Right kidney (tissue), 1 donor: ENCODE measurements at regions not wholly inside any gene's neighbourhood (a gene's known extent, or its start where the extent isn't known, plus 50 kb on each side); places are given as distances from the start of the nearest gene placed in this dataset.
"Not testable (repeated sequence)": the region's sequence is repeated elsewhere in the genome, so short reads cannot be mapped to it uniquely, and the experiment has no call there.

Source experiments
- DNase-seq: peaks from one replicate; pipeline ENCODE4 v3.0.0-alpha.2; 2016

GRCh38 chr1:245023222-245023621, 131.6 kb upstream of the KIF26B start:
- no peak for DNase-seq

- no peak for DNase-seq
Observed at GRCh38 chr1:245019910-245020486, 134.8 kb upstream of the KIF26B start.

GRCh38 chr1:245016700-245017099, 138.1 kb upstream of the KIF26B start:
- no peak for DNase-seq

GRCh38 chr1:245015031-245015430, 139.8 kb upstream of the KIF26B start:
- no peak for DNase-seq

GRCh38 chr1:245014247-245015029, 140.3 kb upstream of the KIF26B start:
- no peak for DNase-seq

GRCh38 chr1:245010018-245010614, 144.7 kb upstream of the KIF26B start:
- DNase-seq, result no peak

GRCh38 chr1:245008761-245009160, 144.4 kb upstream of the HNRNPU start:
- DNase-seq, result no peak

GRCh38 chr1:245007852-245008251, 143.5 kb upstream of the HNRNPU start:
- DNase-seq, result no peak

GRCh38 chr1:245003246-245003645, 138.9 kb upstream of the HNRNPU start:
- no peak for DNase-seq

- no peak for DNase-seq
Observed at GRCh38 chr1:245001252-245001651, 136.9 kb upstream of the HNRNPU start.

- DNase-seq, result no peak
Observed at GRCh38 chr1:245000872-245001188, 136.5 kb upstream of the HNRNPU start.

GRCh38 chr1:244999644-245000043, 135.3 kb upstream of the HNRNPU start:
- not testable (repeated sequence) for DNase-seq

GRCh38 chr1:244998717-244999346, 134.5 kb upstream of the HNRNPU start:
- no peak for DNase-seq

GRCh38 chr1:244995602-244996400, 131.5 kb upstream of the HNRNPU start:
- no peak for DNase-seq

GRCh38 chr1:244992833-244993232, 128.5 kb upstream of the HNRNPU start:
- no peak for DNase-seq

GRCh38 chr1:244989813-244990212, 125.5 kb upstream of the HNRNPU start:
- no peak for DNase-seq

GRCh38 chr1:244988521-244988920, 124.2 kb upstream of the HNRNPU start:
- DNase-seq, result no peak

- DNase-seq, result no peak
Observed at GRCh38 chr1:244980605-244981004, 116.3 kb upstream of the HNRNPU start.

GRCh38 chr1:244974550-244974949, 110.2 kb upstream of the HNRNPU start:
- no peak for DNase-seq

- DNase-seq, result no peak
Observed at GRCh38 chr1:244974106-244974505, 109.8 kb upstream of the HNRNPU start.

- DNase-seq, result no peak
Observed at GRCh38 chr1:244971552-244972216, 107.3 kb upstream of the HNRNPU start.
